ENCODE measurements at regions not wholly inside any gene's neighbourhood (a gene's known extent, or its start where the extent isn't known, plus 50 kb on each side); places are given as distances from the start of the nearest gene placed in this dataset.
"Not testable (repeated sequence)": the region's sequence is repeated elsewhere in the genome, so short reads cannot be mapped to it uniquely, and the experiment has no call there.

DNA sequence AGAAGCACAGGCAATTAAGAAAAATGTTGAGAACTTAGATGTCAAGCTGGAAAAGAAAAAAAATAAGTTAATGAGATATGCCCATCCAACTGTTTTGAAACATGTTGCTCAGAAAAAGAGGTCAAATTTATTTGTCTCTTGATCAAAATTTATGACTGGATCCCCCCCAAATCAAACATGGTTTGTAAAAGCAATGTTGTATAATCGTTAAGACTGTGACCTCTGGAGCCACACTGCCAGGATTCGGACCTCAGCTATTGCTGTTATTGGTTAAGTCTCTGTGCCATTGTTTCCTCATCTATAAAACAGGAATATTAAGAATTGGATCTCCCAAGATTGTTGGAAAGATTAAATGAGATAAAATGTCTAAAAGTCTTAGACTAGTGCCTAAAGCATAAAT, 51.9 kb upstream of the LRRK2 start:
- no peak overlapping the region for H3K4me2 ChIP-seq (ENCODE audit: low read length)
- no peaks in the 10 kb centered on the region for H3K79me2 ChIP-seq
- H3K9ac ChIP-seq, result no peak overlapping the region
- H3K4me1 ChIP-seq, result no peaks in the 10 kb centered on the region
- no peak overlapping the region for H2AFZ ChIP-seq
- no peak overlapping the region for H3K27ac ChIP-seq
- H3K27me3 ChIP-seq (ENCODE audit: control insufficient read depth, insufficient read depth, low read length), result no peaks in the 10 kb centered on the region
- TF ChIP-seq, protein P1, sequence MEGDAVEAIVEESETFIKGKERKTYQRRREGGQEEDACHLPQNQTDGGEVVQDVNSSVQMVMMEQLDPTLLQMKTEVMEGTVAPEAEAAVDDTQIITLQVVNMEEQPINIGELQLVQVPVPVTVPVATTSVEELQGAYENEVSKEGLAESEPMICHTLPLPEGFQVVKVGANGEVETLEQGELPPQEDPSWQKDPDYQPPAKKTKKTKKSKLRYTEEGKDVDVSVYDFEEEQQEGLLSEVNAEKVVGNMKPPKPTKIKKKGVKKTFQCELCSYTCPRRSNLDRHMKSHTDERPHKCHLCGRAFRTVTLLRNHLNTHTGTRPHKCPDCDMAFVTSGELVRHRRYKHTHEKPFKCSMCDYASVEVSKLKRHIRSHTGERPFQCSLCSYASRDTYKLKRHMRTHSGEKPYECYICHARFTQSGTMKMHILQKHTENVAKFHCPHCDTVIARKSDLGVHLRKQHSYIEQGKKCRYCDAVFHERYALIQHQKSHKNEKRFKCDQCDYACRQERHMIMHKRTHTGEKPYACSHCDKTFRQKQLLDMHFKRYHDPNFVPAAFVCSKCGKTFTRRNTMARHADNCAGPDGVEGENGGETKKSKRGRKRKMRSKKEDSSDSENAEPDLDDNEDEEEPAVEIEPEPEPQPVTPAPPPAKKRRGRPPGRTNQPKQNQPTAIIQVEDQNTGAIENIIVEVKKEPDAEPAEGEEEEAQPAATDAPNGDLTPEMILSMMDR (IDR thresholded peaks at IDR 0.05), result no peak
- H3K9me3 ChIP-seq (ENCODE audit: control insufficient read depth, low read length), result no peaks in the 10 kb centered on the region
- H3K36me3 ChIP-seq (ENCODE audit: control insufficient read depth, insufficient read depth, low read length), result no peaks in the 10 kb centered on the region
- no peak overlapping the region for H3K4me3 ChIP-seq (ENCODE audit: low read depth, low read length)

DNA sequence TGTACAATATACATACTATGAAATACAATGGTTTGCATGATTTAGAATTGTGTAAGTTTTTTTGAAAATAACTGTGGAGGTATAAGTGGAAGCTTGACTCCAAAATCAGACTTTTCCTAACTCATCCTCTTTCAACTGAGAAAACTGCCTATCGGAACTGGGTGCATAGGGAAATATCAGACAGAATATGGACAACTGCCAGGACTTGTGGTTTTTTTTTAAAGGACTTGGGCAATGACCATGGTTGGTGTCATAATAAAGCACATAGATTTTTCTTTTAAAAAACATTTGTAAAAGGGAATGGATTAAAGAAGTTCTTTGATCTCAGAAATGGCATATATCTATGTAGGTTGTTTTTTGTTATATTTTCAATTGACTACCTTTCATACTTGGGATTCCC, 53.3 kb upstream of the LRRK2 start:
- Histone ChIP-seq H3K27me3 (ENCODE audit: control insufficient read depth, insufficient read depth, low read length) (no peaks in the 10 kb centered on the region), H3K36me3 (ENCODE audit: control insufficient read depth, insufficient read depth, low read length) (no peaks in the 10 kb centered on the region), H3K4me3 (ENCODE audit: low read depth, low read length) (no peak overlapping the region), H3K4me1 (no peaks in the 10 kb centered on the region), H3K9me3 (ENCODE audit: control insufficient read depth, low read length) (no peaks in the 10 kb centered on the region), H3K79me2 (no peaks in the 10 kb centered on the region), H3K4me2 (ENCODE audit: low read length) (no peak overlapping the region), H3K27ac (no peak overlapping the region), H2AFZ (no peak overlapping the region), H3K9ac (no peak overlapping the region)
- TF ChIP-seq, protein P1 (IDR thresholded peaks at IDR 0.05), result no peak

- Histone ChIP-seq H3K9ac (no peak overlapping the region), H3K27me3 (ENCODE audit: control insufficient read depth, insufficient read depth, low read length) (no peaks in the 10 kb centered on the region), H2AFZ (no peak overlapping the region), H3K36me3 (ENCODE audit: control insufficient read depth, insufficient read depth, low read length) (no peaks in the 10 kb centered on the region), H3K4me1 (no peaks in the 10 kb centered on the region), H3K79me2 (no peaks in the 10 kb centered on the region), H3K4me3 (ENCODE audit: low read depth, low read length) (no peak overlapping the region), H3K9me3 (ENCODE audit: control insufficient read depth, low read length) (no peaks in the 10 kb centered on the region), H3K4me2 (ENCODE audit: low read length) (no peak overlapping the region), H3K27ac (no peak overlapping the region)
- TF ChIP-seq, protein P1 (IDR thresholded peaks at IDR 0.05), result no peak
Observed at GRCh38 chr12:40171066-40171465, 53.7 kb upstream of the LRRK2 start.

- H3K9me3 ChIP-seq (ENCODE audit: control insufficient read depth, low read length), result no peaks in the 10 kb centered on the region
- no peak overlapping the region for H3K4me2 ChIP-seq (ENCODE audit: low read length)
- H3K4me1 ChIP-seq, result no peaks in the 10 kb centered on the region
- TF ChIP-seq, protein P1 (IDR thresholded peaks at IDR 0.05), result no peak
- no peak overlapping the region for H3K4me3 ChIP-seq (ENCODE audit: low read depth, low read length)
- no peaks in the 10 kb centered on the region for H3K79me2 ChIP-seq
- H3K9ac ChIP-seq, result no peak overlapping the region
- no peak overlapping the region for H3K27ac ChIP-seq
- H2AFZ ChIP-seq, result no peak overlapping the region
- H3K36me3 ChIP-seq (ENCODE audit: control insufficient read depth, insufficient read depth, low read length), result no peaks in the 10 kb centered on the region
- H3K27me3 ChIP-seq (ENCODE audit: control insufficient read depth, insufficient read depth, low read length), result no peaks in the 10 kb centered on the region
Observed at GRCh38 chr12:40170593-40170992, 54.2 kb upstream of the LRRK2 start.

- no peaks in the 10 kb centered on the region for H3K79me2 ChIP-seq
- no peak overlapping the region for H2AFZ ChIP-seq
- no peaks in the 10 kb centered on the region for H3K4me1 ChIP-seq
- no peaks in the 10 kb centered on the region for H3K27me3 ChIP-seq (ENCODE audit: control insufficient read depth, insufficient read depth, low read length)
- H3K9ac ChIP-seq, result no peak overlapping the region
- no peaks in the 10 kb centered on the region for H3K9me3 ChIP-seq (ENCODE audit: control insufficient read depth, low read length)
- TF ChIP-seq, protein P1 (IDR thresholded peaks at IDR 0.05), result no peak
- H3K4me3 ChIP-seq (ENCODE audit: low read depth, low read length), result no peak overlapping the region
- no peak overlapping the region for H3K27ac ChIP-seq
- no peaks in the 10 kb centered on the region for H3K36me3 ChIP-seq (ENCODE audit: control insufficient read depth, insufficient read depth, low read length)
- no peak overlapping the region for H3K4me2 ChIP-seq (ENCODE audit: low read length)
Observed at GRCh38 chr12:40168868-40169267, 55.9 kb upstream of the LRRK2 start.

GRCh38 chr12:40168419-40168818, 56.4 kb upstream of the LRRK2 start:
- not testable (repeated sequence) for H3K27me3 ChIP-seq (ENCODE audit: control insufficient read depth, insufficient read depth, low read length); H2AFZ ChIP-seq; H3K4me2 ChIP-seq (ENCODE audit: low read length); H3K36me3 ChIP-seq (ENCODE audit: control insufficient read depth, insufficient read depth, low read length); H3K27ac ChIP-seq; H3K9me3 ChIP-seq (ENCODE audit: control insufficient read depth, low read length); H3K4me1 ChIP-seq; H3K79me2 ChIP-seq; H3K4me3 ChIP-seq (ENCODE audit: low read depth, low read length); H3K9ac ChIP-seq
